ENCODE measurements at regions not wholly inside any gene's neighbourhood (a gene's known extent, or its start where the extent isn't known, plus 50 kb on each side); places are given as distances from the start of the nearest gene placed in this dataset.

DNA sequence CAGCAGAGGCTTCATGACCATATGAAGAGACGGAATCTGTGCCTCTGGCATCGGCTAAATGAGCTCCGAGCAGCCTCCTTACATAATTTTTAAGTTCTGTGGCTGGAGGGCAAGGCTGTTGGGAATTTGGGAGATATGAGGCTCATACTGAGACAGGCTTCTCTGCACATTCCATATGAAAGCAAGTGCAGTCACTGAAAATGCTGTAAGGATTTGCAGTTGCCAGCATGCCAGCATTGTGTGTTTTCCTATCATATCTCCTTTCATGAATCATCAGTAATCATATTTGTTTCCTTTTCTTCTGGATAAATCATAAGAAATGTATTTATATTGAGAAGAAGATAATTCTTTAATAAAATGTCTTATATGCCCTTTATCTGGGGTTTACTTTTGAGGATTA lies 775.4 kb downstream of the SEMA5A start:
- TF ChIP-seq GLIS3 (CRISPR knock-in tag; IDR thresholded peaks at IDR 0.05) (no peak), RARB (CRISPR knock-in tag; IDR thresholded peaks at IDR 0.05) (no peak), ZNF70 (CRISPR knock-in tag; IDR thresholded peaks at IDR 0.05) (no peak), BACH2 (CRISPR knock-in tag; IDR thresholded peaks at IDR 0.05; ENCODE audit: borderline replicate concordance) (no peak), ISL1 (CRISPR knock-in tag; IDR thresholded peaks at IDR 0.05) (no peak), ARNTL (CRISPR knock-in tag; IDR thresholded peaks at IDR 0.05; ENCODE audit: borderline replicate concordance, low read depth) (no peak), ESRRG (CRISPR knock-in tag; IDR thresholded peaks at IDR 0.05) (no peak), CSDC2 (CRISPR knock-in tag; IDR thresholded peaks at IDR 0.05) (no peak)
- TF ChIP-seq, protein P1, sequence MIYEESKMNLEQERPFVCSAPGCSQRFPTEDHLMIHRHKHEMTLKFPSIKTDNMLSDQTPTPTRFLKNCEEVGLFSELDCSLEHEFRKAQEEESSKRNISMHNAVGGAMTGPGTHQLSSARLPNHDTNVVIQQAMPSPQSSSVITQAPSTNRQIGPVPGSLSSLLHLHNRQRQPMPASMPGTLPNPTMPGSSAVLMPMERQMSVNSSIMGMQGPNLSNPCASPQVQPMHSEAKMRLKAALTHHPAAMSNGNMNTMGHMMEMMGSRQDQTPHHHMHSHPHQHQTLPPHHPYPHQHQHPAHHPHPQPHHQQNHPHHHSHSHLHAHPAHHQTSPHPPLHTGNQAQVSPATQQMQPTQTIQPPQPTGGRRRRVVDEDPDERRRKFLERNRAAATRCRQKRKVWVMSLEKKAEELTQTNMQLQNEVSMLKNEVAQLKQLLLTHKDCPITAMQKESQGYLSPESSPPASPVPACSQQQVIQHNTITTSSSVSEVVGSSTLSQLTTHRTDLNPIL (CRISPR knock-in tag; IDR thresholded peaks at IDR 0.05; ENCODE audit: low read depth) = no peak
- ATAC-seq = peak; percentile 37; the same call in 1 of the 3 replicates

DNA sequence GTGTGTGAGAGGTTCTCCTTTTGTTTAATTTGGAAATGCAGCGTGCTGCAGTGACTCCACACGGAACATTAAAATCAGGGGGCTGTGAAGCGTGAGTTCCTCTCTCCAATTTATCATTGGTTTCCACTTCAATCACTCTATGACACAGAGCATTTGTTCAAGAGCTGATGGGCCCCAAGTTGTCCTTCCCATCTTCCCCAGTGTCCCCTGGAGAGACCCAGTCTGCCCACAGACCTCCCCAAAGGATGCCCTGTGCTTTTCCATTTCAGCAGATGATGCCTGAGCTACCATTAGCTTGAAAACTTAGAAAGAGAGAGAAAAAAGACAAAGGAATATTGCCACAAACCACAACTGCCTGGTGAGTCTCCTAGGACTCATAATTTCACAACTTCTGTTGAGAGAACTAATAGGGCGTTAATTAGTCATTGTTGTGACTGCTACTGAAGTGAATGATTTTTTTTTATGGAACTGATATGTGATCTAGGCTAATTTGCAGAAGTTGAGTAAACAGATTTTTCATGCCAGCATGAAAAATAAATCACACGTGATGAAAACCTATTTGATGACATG lies 772.7 kb downstream of the SEMA5A start:
- ATAC-seq = no peak
- no peak for TF ChIP-seq TCF4 (CRISPR knock-in tag; IDR thresholded peaks at IDR 0.05; ENCODE audit: borderline replicate concordance)
- TF ChIP-seq ARNTL (CRISPR knock-in tag; IDR thresholded peaks at IDR 0.05; ENCODE audit: borderline replicate concordance, low read depth) = no peak
- TF ChIP-seq BACH2 (CRISPR knock-in tag; IDR thresholded peaks at IDR 0.05; ENCODE audit: borderline replicate concordance) = no peak
- TF ChIP-seq, protein P2, sequence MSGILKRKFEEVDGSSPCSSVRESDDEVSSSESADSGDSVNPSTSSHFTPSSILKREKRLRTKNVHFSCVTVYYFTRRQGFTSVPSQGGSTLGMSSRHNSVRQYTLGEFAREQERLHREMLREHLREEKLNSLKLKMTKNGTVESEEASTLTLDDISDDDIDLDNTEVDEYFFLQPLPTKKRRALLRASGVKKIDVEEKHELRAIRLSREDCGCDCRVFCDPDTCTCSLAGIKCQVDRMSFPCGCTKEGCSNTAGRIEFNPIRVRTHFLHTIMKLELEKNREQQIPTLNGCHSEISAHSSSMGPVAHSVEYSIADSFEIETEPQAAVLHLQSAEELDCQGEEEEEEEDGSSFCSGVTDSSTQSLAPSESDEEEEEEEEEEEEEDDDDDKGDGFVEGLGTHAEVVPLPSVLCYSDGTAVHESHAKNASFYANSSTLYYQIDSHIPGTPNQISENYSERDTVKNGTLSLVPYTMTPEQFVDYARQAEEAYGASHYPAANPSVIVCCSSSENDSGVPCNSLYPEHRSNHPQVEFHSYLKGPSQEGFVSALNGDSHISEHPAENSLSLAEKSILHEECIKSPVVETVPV (CRISPR knock-in tag; IDR thresholded peaks at IDR 0.05) = no peak
- no peak for TF ChIP-seq ZNF565 (CRISPR knock-in tag; conservative IDR thresholded peaks at IDR 0.05; ENCODE audit: low read depth)
- TF ChIP-seq CSDC2 (CRISPR knock-in tag; IDR thresholded peaks at IDR 0.05) = no peak

DNA sequence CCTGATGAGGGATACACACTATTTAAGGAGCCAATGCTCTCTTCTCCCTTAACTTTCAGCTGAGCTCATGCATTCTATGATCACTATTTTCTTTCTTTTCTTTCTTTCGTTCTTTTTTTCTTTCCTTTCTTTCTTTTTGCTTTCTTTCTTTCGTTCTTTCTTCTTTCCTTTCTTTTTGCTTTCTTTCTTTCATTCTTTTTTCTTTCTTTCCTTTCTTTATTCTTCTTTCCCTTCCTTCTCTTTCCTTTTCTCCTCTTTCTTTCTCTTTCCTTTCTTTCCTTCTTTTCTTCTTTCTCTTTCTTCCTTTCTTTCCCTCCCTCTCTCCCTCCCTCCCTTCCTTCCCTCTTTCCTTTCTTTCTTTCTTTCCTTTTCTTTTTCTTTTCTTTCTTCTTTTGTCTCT lies 761.2 kb downstream of the SEMA5A start:
- no peak for ATAC-seq
- TF ChIP-seq ISL1 (CRISPR knock-in tag; IDR thresholded peaks at IDR 0.05) (no peak), ZNF565 (CRISPR knock-in tag; conservative IDR thresholded peaks at IDR 0.05; ENCODE audit: low read depth) (no peak), ZFP30 (CRISPR knock-in tag; IDR thresholded peaks at IDR 0.05) (no peak), OSR1 (CRISPR knock-in tag; IDR thresholded peaks at IDR 0.05) (no peak), CSDC2 (CRISPR knock-in tag; IDR thresholded peaks at IDR 0.05) (no peak), TOX (CRISPR knock-in tag; IDR thresholded peaks at IDR 0.05; ENCODE audit: borderline replicate concordance) (no peak), ZNF70 (CRISPR knock-in tag; IDR thresholded peaks at IDR 0.05) (no peak), ZNF8 (CRISPR knock-in tag; IDR thresholded peaks at IDR 0.05) (no peak), ARNTL (CRISPR knock-in tag; IDR thresholded peaks at IDR 0.05; ENCODE audit: borderline replicate concordance, low read depth) (no peak), RARB (CRISPR knock-in tag; IDR thresholded peaks at IDR 0.05) (no peak), ZC3H10 (CRISPR knock-in tag; IDR thresholded peaks at IDR 0.05) (no peak), GLIS3 (CRISPR knock-in tag; IDR thresholded peaks at IDR 0.05) (no peak), SNAI2 (CRISPR knock-in tag; IDR thresholded peaks at IDR 0.05) (no peak), ZFP3 (CRISPR knock-in tag; IDR thresholded peaks at IDR 0.05) (no peak), PPARA (CRISPR knock-in tag; IDR thresholded peaks at IDR 0.05; ENCODE audit: borderline replicate concordance) (no peak)
- TF ChIP-seq, protein P3, sequence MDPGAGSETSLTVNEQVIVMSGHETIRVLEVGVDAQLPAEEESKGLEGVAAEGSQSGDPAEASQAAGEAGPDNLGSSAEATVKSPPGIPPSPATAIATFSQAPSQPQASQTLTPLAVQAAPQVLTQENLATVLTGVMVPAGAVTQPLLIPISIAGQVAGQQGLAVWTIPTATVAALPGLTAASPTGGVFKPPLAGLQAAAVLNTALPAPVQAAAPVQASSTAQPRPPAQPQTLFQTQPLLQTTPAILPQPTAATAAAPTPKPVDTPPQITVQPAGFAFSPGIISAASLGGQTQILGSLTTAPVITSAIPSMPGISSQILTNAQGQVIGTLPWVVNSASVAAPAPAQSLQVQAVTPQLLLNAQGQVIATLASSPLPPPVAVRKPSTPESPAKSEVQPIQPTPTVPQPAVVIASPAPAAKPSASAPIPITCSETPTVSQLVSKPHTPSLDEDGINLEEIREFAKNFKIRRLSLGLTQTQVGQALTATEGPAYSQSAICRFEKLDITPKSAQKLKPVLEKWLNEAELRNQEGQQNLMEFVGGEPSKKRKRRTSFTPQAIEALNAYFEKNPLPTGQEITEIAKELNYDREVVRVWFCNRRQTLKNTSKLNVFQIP (CRISPR knock-in tag; IDR thresholded peaks at IDR 0.05; ENCODE audit: borderline replicate concordance, low read depth) = no peak
- TF ChIP-seq, protein P4, sequence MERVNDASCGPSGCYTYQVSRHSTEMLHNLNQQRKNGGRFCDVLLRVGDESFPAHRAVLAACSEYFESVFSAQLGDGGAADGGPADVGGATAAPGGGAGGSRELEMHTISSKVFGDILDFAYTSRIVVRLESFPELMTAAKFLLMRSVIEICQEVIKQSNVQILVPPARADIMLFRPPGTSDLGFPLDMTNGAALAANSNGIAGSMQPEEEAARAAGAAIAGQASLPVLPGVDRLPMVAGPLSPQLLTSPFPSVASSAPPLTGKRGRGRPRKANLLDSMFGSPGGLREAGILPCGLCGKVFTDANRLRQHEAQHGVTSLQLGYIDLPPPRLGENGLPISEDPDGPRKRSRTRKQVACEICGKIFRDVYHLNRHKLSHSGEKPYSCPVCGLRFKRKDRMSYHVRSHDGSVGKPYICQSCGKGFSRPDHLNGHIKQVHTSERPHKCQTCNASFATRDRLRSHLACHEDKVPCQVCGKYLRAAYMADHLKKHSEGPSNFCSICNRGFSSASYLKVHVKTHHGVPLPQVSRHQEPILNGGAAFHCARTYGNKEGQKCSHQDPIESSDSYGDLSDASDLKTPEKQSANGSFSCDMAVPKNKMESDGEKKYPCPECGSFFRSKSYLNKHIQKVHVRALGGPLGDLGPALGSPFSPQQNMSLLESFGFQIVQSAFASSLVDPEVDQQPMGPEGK (CRISPR knock-in tag; IDR thresholded peaks at IDR 0.05; ENCODE audit: borderline replicate concordance) = no peak
- TF ChIP-seq, protein P2 (CRISPR knock-in tag; IDR thresholded peaks at IDR 0.05) = no peak
- TF ChIP-seq, protein P1 (CRISPR knock-in tag; IDR thresholded peaks at IDR 0.05; ENCODE audit: low read depth) = no peak
- TF ChIP-seq, protein P5, sequence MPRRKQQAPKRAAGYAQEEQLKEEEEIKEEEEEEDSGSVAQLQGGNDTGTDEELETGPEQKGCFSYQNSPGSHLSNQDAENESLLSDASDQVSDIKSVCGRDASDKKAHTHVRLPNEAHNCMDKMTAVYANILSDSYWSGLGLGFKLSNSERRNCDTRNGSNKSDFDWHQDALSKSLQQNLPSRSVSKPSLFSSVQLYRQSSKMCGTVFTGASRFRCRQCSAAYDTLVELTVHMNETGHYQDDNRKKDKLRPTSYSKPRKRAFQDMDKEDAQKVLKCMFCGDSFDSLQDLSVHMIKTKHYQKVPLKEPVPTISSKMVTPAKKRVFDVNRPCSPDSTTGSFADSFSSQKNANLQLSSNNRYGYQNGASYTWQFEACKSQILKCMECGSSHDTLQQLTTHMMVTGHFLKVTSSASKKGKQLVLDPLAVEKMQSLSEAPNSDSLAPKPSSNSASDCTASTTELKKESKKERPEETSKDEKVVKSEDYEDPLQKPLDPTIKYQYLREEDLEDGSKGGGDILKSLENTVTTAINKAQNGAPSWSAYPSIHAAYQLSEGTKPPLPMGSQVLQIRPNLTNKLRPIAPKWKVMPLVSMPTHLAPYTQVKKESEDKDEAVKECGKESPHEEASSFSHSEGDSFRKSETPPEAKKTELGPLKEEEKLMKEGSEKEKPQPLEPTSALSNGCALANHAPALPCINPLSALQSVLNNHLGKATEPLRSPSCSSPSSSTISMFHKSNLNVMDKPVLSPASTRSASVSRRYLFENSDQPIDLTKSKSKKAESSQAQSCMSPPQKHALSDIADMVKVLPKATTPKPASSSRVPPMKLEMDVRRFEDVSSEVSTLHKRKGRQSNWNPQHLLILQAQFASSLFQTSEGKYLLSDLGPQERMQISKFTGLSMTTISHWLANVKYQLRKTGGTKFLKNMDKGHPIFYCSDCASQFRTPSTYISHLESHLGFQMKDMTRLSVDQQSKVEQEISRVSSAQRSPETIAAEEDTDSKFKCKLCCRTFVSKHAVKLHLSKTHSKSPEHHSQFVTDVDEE (CRISPR knock-in tag; IDR thresholded peaks at IDR 0.05) = no peak

Data from SK-N-SH treated with all-trans-retinoic acid at 6 μM for 48 hours (cell line).